ENCODE measurements at regions not wholly inside any gene's neighbourhood (a gene's known extent, or its start where the extent isn't known, plus 50 kb on each side); places are given as distances from the start of the nearest gene placed in this dataset.

- Histone ChIP-seq H3K4me1 (no peaks in the 10 kb centered on the region), H3K9me3 (no peaks in the 10 kb centered on the region), H3K36me3 (no peaks in the 10 kb centered on the region), H3K27me3 (no peaks in the 10 kb centered on the region), H3K27ac (no peak overlapping the region), H3K4me3 (no peak overlapping the region)
- TF ChIP-seq CTCF (IDR thresholded peaks at IDR 0.05) (no peak), POLR2A (IDR thresholded peaks at IDR 0.05) (no peak), POLR2AphosphoS5 (IDR thresholded peaks at IDR 0.05; ENCODE audit: insufficient read depth in 1 of 2, low read depth in 1 of 2) (no peak)
- DNase-seq (ENCODE audit: extremely low spot score in 2 of 2) = no peak
- intact Hi-C loops (cut with DNase I) = no loop called here
Measured at GRCh38 chr6:92176666-92177065, 1242.7 kb downstream of the EPHA7 start.

GRCh38 chr6:92174398-92175073, 1244.8 kb downstream of the EPHA7 start:
- Histone ChIP-seq H3K9me3 (no peaks in the 10 kb centered on the region), H3K4me3 (no peak overlapping the region), H3K27me3 (no peaks in the 10 kb centered on the region), H3K27ac (no peak overlapping the region), H3K4me1 (no peaks in the 10 kb centered on the region), H3K36me3 (no peaks in the 10 kb centered on the region)
- intact Hi-C loops (cut with DNase I) = no loop called here
- TF ChIP-seq POLR2AphosphoS5 (IDR thresholded peaks at IDR 0.05; ENCODE audit: insufficient read depth in 1 of 2, low read depth in 1 of 2) (no peak), POLR2A (IDR thresholded peaks at IDR 0.05) (no peak)
- DNase-seq (ENCODE audit: extremely low spot score in 2 of 2) = no peak

GRCh38 chr6:92169506-92169905, 1249.9 kb downstream of the EPHA7 start:
- H3K27me3 ChIP-seq = no peaks in the 10 kb centered on the region
- no peak for TF ChIP-seq CTCF (IDR thresholded peaks at IDR 0.05)
- TF ChIP-seq POLR2A (IDR thresholded peaks at IDR 0.05) = no peak
- H3K27ac ChIP-seq = no peak overlapping the region
- H3K4me3 ChIP-seq = no peak overlapping the region
- intact Hi-C loops (cut with DNase I) = no loop called here
- H3K9me3 ChIP-seq = no peaks in the 10 kb centered on the region
- DNase-seq (ENCODE audit: extremely low spot score in 2 of 2) = no peak
- no peaks in the 10 kb centered on the region for H3K36me3 ChIP-seq
- H3K4me1 ChIP-seq = no peaks in the 10 kb centered on the region

- no peaks in the 10 kb centered on the region for H3K36me3 ChIP-seq
- no peak for TF ChIP-seq POLR2A (IDR thresholded peaks at IDR 0.05)
- no peak for TF ChIP-seq CTCF (IDR thresholded peaks at IDR 0.05)
- TF ChIP-seq POLR2AphosphoS5 (IDR thresholded peaks at IDR 0.05; ENCODE audit: insufficient read depth in 1 of 2, low read depth in 1 of 2) = no peak
- intact Hi-C loops (cut with DNase I) = no loop called here
- H3K27me3 ChIP-seq = no peaks in the 10 kb centered on the region
- H3K4me3 ChIP-seq = no peak overlapping the region
- no peak for DNase-seq (ENCODE audit: extremely low spot score in 2 of 2)
- no peaks in the 10 kb centered on the region for H3K4me1 ChIP-seq
- no peaks in the 10 kb centered on the region for H3K9me3 ChIP-seq
- H3K27ac ChIP-seq = no peak overlapping the region
Measured at GRCh38 chr6:92166666-92167065, 1252.7 kb downstream of the EPHA7 start.

- intact Hi-C loops (cut with DNase I) = no loop called here
- Histone ChIP-seq H3K9me3 (no peaks in the 10 kb centered on the region), H3K4me3 (no peak overlapping the region), H3K36me3 (no peaks in the 10 kb centered on the region), H3K27me3 (no peaks in the 10 kb centered on the region), H3K4me1 (no peaks in the 10 kb centered on the region), H3K27ac (no peak overlapping the region)
- DNase-seq (ENCODE audit: extremely low spot score in 2 of 2) = no peak
- no peak for TF ChIP-seq POLR2A (IDR thresholded peaks at IDR 0.05)
- TF ChIP-seq POLR2AphosphoS5 (IDR thresholded peaks at IDR 0.05; ENCODE audit: insufficient read depth in 1 of 2, low read depth in 1 of 2) = no peak
- no peak for TF ChIP-seq CTCF (IDR thresholded peaks at IDR 0.05)
Measured at GRCh38 chr6:92161953-92162352, 1257.4 kb downstream of the EPHA7 start.
